ENCODE measurements at regions not wholly inside any gene's neighbourhood (a gene's known extent, or its start where the extent isn't known, plus 50 kb on each side); places are given as distances from the start of the nearest gene placed in this dataset.
"Not testable (repeated sequence)": the region's sequence is repeated elsewhere in the genome, so short reads cannot be mapped to it uniquely, and the experiment has no call there.

DNA sequence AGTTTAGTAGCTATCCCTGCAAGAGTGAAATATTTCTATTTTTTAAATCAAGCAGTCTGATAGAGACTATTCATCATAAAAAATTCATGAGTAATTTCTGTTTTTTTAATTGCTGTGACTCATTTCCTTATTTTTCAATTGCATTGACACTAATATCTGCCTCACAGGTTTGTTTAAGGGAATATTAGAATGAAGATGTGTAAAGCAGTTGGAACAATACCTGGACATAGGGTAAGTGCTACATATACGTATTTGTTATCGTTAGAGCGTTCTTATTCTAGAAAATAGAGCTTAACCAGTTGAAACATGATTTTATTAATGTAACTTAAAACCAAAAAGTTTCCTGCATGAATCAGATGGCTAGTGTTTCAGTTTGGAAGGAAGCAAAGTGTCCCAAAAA is 2211.3 kb downstream of the PCDH7 start:
- DNase-seq, result no peak

DNA sequence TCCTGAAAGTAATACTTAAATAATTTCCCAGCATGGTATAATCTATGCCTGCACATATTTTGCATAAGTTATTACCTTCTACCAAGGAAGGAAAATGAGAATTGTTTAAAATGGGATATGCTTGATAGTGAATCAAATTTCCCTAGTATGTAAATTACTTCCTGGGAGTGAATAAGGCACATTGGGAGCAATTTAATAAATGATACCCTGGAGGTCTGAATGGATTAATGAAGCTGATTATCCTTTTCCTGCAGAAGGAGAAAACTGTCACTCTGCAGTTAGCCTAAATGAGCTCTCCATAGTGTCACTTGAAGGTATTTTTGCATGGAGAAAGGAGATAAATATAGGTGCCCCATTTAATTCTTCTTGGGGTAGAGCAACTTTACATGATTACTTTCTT is 2212.0 kb downstream of the PCDH7 start:
- DNase-seq, result no peak

DNA sequence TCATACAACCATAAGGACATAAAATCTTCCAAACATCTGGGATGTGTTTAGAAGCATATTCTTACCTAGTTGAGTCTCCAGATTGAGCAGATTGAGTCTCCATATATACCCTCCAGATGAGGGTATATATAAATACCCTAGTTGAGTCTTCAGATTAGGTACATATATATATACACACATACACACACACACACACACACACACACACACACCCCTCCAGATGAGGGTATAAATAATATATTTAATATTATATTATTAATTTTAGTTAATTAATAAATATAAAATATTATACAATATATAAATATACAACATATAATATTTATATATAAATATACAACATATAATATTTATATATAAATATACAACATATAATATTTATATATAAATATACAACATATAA is 2219.1 kb downstream of the PCDH7 start:
- not testable (repeated sequence) for DNase-seq

- DNase-seq, result no peak
These were observed 2230.7 kb downstream of the PCDH7 start for GRCh38 chr4:32950866-32951265.

DNA sequence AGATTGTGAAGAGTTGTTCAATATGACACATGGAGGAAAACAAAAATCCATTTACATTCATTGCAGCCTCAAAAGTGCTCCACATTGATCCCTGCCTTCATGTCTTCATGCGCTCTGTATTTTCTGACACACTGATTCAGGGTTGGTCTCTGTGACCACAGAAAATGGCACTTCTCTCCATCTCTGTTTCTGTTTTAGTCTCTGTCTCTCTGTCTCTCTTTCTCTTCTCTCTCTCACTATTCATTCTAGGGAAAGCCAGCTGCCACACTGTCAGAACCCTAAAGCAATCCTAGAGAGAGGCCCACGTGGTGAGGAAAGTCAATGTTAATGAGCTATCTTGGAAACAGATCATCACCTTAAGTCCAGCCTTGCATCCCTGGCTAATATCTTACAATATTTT is 2238.4 kb downstream of the PCDH7 start:
- no peak for DNase-seq

DNA sequence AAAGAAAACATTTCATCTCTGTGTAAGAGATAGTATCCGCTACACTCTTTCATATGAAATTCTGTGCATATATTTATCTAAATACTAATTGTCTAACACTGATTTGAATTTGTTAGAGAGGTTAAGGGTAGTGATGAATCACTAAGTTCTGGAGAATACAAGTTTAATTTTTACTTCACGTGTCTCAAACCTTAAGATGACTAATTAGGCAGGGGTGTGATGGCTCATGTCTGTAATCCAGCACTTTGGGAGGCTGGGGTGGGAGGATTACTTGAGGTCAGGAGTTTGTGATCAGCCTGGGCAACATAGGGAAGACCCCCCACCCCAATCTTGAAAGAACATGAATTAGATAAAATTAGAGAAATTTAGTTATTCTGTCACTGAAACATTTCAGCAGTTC is 2241.9 kb downstream of the PCDH7 start:
- no peak for DNase-seq

- no peak for DNase-seq
These were observed 2265.1 kb downstream of the PCDH7 start for GRCh38 chr4:32985256-32985655.

DNA sequence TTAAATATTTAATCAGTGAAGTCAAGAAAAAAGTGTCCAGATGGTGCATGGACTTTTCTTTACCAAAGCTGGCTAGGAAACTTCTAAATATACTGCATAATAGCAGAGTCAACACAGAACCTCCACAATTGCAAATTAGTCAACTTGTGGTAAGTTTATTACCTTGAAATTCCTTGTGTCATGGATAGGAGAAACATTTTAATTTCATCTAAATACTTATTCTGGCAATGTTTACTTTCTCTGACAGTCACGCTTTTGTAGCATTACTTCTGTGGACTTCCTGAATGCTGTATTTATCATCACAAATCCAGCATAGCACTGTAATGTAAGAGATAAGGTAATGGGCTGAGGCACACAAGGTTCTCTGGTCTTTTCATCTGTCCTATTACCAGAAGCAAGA is 2266.1 kb downstream of the PCDH7 start:
- no peak for DNase-seq

DNA sequence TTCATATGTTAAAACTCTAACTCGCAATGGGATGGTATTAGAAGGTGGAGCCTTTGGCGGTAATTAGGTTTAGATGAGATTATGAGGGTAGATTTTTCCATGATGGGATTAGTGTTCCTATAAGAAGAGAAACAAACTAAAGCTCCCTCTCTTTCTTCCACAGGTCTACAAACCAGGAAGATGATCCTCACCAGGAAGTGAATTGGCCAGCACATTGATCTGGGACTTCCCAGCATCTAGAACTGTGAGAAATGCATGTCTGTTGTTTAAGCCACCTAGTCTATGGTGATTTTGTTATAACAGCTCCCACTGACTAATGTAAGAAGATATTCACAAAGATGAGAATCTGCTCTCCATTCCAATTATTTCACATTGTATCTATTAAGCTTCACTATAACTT is 2266.9 kb downstream of the PCDH7 start:
- no peak for DNase-seq

- no peak for DNase-seq
These were observed 2268.1 kb downstream of the PCDH7 start for GRCh38 chr4:32988165-32988811.

DNA sequence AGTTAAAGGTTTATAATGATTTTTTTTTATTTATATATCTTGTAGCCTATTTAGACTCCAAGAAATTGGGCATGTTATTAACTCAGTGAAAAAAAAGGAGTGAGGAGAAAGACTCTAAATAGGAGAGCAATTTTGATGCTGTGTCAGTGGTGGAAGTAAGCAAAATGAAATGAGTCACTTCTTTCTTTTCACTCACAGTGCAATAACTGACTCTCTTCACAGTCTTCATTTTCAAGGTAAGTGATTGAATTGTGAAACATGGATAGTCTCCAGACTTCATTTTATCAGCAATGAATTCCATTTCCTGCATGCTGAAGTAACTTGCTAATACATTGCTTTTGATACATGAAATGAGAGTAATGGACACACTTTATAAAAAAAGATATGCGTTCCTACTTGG is 2271.5 kb downstream of the PCDH7 start:
- no peak for DNase-seq

DNA sequence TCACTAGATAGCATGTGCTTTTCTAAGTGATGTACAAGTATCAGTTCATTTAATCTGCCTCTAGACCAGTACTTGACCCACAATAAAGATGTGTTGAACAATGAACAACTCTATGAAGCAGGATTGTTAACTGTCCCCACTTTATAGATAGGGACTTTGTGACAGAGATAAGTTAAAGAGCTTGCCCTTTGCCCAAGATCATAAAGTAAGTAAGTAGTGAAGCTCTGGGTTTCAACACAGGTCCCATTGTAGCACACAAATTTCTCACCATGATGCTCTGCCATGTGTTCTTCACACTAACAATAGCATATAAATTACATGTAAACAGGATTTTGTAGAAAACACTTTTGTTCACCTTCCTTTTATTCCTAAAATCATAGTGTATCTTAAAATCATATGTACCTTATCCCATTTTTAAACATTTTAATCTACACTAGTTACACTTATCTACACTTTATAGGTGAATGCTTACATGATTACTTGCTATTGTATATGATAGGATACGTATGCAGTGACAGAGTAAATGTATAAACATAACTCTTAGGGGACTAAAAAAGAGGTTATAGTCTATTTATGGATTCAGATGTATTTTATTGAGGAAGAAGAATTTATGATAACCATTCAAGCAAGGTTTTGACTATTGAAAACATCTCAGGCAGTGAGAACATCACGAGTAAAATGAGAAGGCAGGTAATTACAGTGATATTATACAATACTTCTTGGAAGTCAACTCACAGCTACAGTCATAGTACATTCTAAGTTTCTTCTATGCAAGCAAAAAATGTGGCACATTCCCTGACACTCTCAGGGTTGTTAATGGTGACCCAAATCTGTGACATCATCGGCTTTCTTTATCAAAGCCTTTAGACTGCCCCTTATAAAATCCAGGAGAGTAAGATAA is 2275.1 kb downstream of the PCDH7 start:
- no peak for DNase-seq

DNA sequence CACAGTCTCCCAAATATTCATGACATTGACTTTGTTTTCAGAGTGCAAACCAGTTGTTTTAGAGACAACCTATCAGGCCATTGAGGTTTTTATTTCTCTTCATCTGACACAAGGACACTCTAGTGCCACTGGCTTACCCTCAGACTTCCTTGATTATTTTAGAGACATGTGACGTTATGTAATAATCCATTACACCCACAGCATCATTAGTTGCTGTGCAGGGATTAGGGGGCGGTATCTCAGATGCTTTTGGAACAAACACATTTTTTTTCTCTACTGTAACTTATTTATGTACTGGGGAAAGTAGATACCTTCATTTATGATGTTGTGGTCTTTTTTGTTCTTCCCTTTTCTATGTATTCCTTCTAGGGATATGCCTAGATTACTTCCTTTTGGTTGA is 2293.1 kb downstream of the PCDH7 start:
- no peak for DNase-seq

GRCh38 chr4:33025236-33025635 is 2305.1 kb downstream of the PCDH7 start:
- no peak for DNase-seq

DNA sequence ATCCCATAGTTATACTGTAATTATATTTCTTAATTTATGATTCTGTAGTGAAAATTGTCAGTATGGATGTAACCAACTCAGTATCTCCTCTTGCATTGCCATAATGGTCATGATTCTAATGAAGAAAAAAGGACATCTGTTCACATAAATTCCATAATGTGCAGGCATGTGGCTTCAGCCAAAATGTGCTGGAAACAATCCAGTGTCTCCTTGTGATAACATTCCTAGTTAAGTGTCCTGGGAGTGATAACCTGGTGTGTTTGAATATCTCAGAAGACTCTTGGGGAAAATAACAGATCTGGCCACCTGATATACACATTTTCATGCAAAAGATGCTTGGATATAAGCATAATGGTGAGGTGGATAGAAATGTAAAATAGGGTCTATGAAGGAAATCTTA is 2309.8 kb downstream of the PCDH7 start:
- no peak for DNase-seq

DNA sequence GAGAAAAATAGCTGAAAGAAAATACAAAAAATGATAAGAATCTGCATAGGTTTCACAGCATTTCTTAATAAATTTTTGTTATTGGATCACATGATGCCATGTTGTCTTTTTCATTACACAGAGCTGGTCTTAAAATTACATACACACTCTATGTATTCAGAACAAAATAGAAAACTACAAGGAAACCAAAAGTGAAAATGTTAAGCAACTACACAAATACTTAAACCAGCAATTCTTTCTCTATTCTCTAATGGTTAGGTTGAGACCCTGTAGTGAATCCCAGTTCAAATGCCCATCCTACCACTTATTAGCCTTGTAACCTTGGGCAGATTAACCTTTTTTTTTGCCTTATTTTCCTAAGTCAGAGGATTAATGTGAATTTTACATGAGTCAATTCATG is 2311.2 kb downstream of the PCDH7 start:
- no peak for DNase-seq

DNA sequence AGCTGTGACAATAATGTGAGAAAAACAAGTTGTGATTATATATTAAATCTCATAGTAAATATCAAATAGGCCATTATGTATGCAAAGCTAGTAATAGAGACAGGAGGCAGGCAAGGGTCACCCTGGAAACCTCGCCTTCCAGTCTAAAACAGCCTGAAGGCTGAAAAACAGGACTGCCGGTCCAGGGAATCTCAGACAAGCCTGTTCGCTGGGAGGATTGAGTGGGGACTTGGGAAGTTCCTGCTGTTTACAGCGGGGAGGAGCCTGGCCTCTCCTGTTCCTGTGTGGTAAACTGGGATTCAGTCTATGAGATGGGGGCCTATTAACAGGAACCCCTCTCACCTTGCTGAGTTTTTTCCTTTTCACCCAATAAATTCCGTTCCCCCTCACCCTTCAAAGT is 2317.3 kb downstream of the PCDH7 start:
- no peak for DNase-seq

- no peak for DNase-seq
These were observed 2325.2 kb downstream of the PCDH7 start for GRCh38 chr4:33045334-33045733.

GRCh38 chr4:33052241-33052640 is 2332.1 kb downstream of the PCDH7 start:
- DNase-seq, result no peak

DNA sequence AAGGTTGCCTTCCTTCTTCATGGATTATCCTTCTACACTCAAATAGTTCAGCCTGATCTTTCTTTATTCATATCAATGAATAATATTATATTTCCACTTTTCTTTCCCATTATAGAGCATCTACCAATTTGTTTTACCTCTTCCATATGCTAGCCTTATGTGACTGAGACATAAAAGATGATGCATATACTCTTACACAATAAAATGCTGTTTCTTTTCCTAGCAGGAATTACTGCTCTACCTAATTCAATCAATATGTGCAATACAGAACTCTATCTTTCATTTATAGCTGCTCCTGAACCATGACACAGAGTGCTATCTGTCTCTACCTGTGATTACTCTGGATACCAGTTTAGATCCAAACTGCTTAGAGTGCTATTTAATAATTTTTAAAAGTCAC is 2334.0 kb downstream of the PCDH7 start:
- no peak for DNase-seq

- DNase-seq, result no peak
These were observed 2334.6 kb downstream of the PCDH7 start for GRCh38 chr4:33054656-33055196.

GRCh38 chr4:33057736-33058135 is 2337.6 kb downstream of the PCDH7 start:
- no peak for DNase-seq

DNA sequence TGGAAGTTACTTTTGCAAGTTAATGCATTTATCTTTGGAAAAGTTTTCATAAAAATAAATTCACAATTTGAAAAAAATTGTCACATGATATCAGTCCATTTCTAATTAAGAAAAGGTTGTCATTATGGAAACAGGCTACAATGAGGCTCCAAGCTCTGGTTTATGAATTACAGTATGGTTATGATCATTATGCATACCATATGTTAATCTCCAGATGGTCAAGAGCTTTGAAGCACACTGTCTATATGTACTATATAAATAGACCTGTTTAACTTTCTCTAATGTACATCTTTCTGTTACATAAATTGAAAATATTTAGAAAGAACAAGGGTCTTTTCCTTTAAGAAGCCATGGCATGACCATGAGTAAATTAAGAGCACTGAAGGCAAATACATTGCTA is 2338.8 kb downstream of the PCDH7 start:
- DNase-seq, result no peak

All from left hindlimb (tissue), 1 donor.